Endometrium (tissue), 2 donors: ENCODE measurements at regions not wholly inside any gene's neighbourhood (a gene's known extent, or its start where the extent isn't known, plus 50 kb on each side); places are given as distances from the start of the nearest gene placed in this dataset.

Experiments used
- FAIRE-seq: peaks from 2 replicates; lab custom pipeline; 2012; peaks lifted over from hg19 to GRCh38; lab: Jason Lieb, UNC
- donor health status: control.
- donor health status: control.

- no peak for FAIRE-seq
Observed at GRCh38 chr3:31008994-31009393, 114.5 kb upstream of the GADL1 start.

- FAIRE-seq = no peak
Observed at GRCh38 chr3:31009881-31010280, 115.4 kb upstream of the GADL1 start.

- FAIRE-seq = no peak
Observed at GRCh38 chr3:31010491-31010890, 116.0 kb upstream of the GADL1 start.

GRCh38 chr3:31011380-31011779 is 116.9 kb upstream of the GADL1 start:
- FAIRE-seq = no peak

- FAIRE-seq = no peak
Observed at GRCh38 chr3:31013090-31013489, 118.6 kb upstream of the GADL1 start.

GRCh38 chr3:31013843-31014242 is 119.4 kb upstream of the GADL1 start:
- no peak for FAIRE-seq

- FAIRE-seq = no peak
Observed at GRCh38 chr3:31014317-31015040, 120.0 kb upstream of the GADL1 start.

GRCh38 chr3:31016196-31016595 is 121.7 kb upstream of the GADL1 start:
- peak; percentile 4 for FAIRE-seq

- no peak for FAIRE-seq
Observed at GRCh38 chr3:31022716-31023115, 128.3 kb upstream of the GADL1 start.

- FAIRE-seq = no peak
Observed at GRCh38 chr3:31025541-31025940, 131.1 kb upstream of the GADL1 start.

GRCh38 chr3:31027191-31027761 is 132.8 kb upstream of the GADL1 start:
- FAIRE-seq = no peak

GRCh38 chr3:31027914-31028313 is 133.5 kb upstream of the GADL1 start:
- FAIRE-seq = no peak

- FAIRE-seq = no peak
Observed at GRCh38 chr3:31028766-31029165, 134.3 kb upstream of the GADL1 start.

GRCh38 chr3:31029706-31030105 is 135.2 kb upstream of the GADL1 start:
- no peak for FAIRE-seq

GRCh38 chr3:31035681-31036080 is 141.2 kb upstream of the GADL1 start:
- FAIRE-seq = no peak

- FAIRE-seq = no peak
Observed at GRCh38 chr3:31038086-31038739, 143.8 kb upstream of the GADL1 start.

GRCh38 chr3:31039145-31039544 is 144.7 kb upstream of the GADL1 start:
- FAIRE-seq = no peak

- no peak for FAIRE-seq
Observed at GRCh38 chr3:31041161-31041978, 146.9 kb upstream of the GADL1 start.

GRCh38 chr3:31043184-31043819 is 148.8 kb upstream of the GADL1 start:
- no peak for FAIRE-seq

- FAIRE-seq = no peak
Observed at GRCh38 chr3:31047673-31048072, 153.2 kb upstream of the GADL1 start.

- no peak for FAIRE-seq
Observed at GRCh38 chr3:31048143-31048542, 153.7 kb upstream of the GADL1 start.

GRCh38 chr3:31050296-31050695 is 155.8 kb upstream of the GADL1 start:
- FAIRE-seq = no peak
